WI38 (cell line): ENCODE measurements at regions not wholly inside any gene's neighbourhood (a gene's known extent, or its start where the extent isn't known, plus 50 kb on each side); places are given as distances from the start of the nearest gene placed in this dataset.

Experiments used
- H3K4me3 ChIP-seq: 2 replicates; pipeline ENCODE4 v1.5.1; 2011; ENCODE audit warnings: low read depth, mild to moderate bottlenecking, control low read depth, low read length
- CTCF ChIP-seq: IDR thresholded peaks from 2 replicates; pipeline ENCODE4 v1.5.1; 2012; ENCODE audit warnings: low read depth, mild to moderate bottlenecking, control low read depth, low read length

- H3K4me3 ChIP-seq, result no peak overlapping the region
- no peak for TF ChIP-seq CTCF
These were observed 1202.7 kb downstream of the SORCS3 start for GRCh38 chr10:105843786-105844185.

- no peak for TF ChIP-seq CTCF
- no peak overlapping the region for H3K4me3 ChIP-seq
These were observed 1199.2 kb downstream of the SORCS3 start for GRCh38 chr10:105840288-105840770.

- TF ChIP-seq CTCF, result no peak
- H3K4me3 ChIP-seq, result no peak overlapping the region
These were observed 1197.3 kb downstream of the SORCS3 start for GRCh38 chr10:105838392-105838791.

- H3K4me3 ChIP-seq, result no peak overlapping the region
These were observed 1196.9 kb downstream of the SORCS3 start for GRCh38 chr10:105837951-105838350.

GRCh38 chr10:105834261-105835059 lies 1193.4 kb downstream of the SORCS3 start:
- no peak for TF ChIP-seq CTCF
- no peak overlapping the region for H3K4me3 ChIP-seq

More at GRCh38 chr10:105837951-105838350, 1196.9 kb downstream of the SORCS3 start:
- TF ChIP-seq CTCF, result no peak

- H3K4me3 ChIP-seq, result no peak overlapping the region
- TF ChIP-seq CTCF, result no peak
These were observed 1186.0 kb downstream of the SORCS3 start for GRCh38 chr10:105827133-105827532.

GRCh38 chr10:105807935-105808587 lies 1167.0 kb downstream of the SORCS3 start:
- no peak overlapping the region for H3K4me3 ChIP-seq

More at GRCh38 chr10:105807935-105808587, 1167.0 kb downstream of the SORCS3 start:
- TF ChIP-seq CTCF, result no peak
